G401 (cell line): ENCODE measurements at regions not wholly inside any gene's neighbourhood (a gene's known extent, or its start where the extent isn't known, plus 50 kb on each side); places are given as distances from the start of the nearest gene placed in this dataset.
"Not testable (repeated sequence)": the region's sequence is repeated elsewhere in the genome, so short reads cannot be mapped to it uniquely, and the experiment has no call there.

Source experiments
- DNase-seq: peaks from one replicate; pipeline ENCODE4 v3.0.0-alpha.2; 2015; ENCODE audit warnings: low spot score
- in situ Hi-C: cut with HindIII; loops from 2 replicates; pipeline ENCODE4 v1.10.0; 2016; ENCODE audit warnings: low sequenced_read_pairs, mixed read lengths

- no peak for DNase-seq
- in situ Hi-C loops = no loop called here
Measured at GRCh38 chrX:129015381-129015780, 507.9 kb downstream of the SMARCA1 start.

GRCh38 chrX:129013574-129013973, 509.7 kb downstream of the SMARCA1 start:
- DNase-seq = no peak
- in situ Hi-C loops = no loop called here

- in situ Hi-C loops = no loop called here
- DNase-seq = peak; percentile 0
Measured at GRCh38 chrX:129007631-129008030, 515.7 kb downstream of the SMARCA1 start.

DNA sequence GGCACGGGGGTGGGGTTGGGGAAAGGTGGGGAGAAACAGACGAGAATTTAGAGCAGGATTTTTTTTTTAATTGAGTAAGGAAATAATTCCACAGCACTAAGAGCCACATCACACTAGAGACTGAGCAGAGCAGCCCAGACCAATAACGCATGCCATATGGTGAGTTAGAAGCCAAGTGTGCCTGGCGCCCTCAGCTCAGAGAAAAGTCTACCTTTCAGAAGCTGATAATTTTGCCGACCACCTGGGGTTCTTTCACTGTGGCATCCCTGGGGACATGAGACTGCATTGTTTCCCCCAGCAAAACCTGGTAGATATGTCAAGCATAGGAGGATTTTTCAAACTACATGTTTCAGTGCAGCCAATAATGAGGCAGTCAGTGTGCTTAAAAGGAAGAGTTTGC, 516.8 kb downstream of the SMARCA1 start:
- in situ Hi-C loops = no loop called here
- DNase-seq = peak; percentile 8

DNA sequence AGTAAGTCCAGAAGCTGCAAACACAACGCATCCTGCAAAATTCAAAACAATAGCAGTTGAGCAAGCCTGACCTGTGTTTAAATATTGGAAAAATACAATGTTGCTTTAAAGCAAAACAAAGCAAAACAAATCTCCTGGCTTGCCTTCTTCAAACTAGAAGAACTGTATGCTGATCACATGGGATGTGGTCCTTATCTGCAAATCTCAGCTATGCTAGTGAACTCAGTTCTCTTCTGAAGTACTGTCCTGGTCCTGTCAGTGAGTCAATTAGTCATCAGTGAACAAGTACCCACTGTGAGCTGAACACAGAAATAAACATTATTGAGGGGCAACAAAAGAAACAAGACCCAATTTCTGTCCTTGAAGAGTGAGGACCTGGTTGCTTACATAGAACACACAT, 522.5 kb downstream of the SMARCA1 start:
- in situ Hi-C loops = no loop called here
- no peak for DNase-seq

DNA sequence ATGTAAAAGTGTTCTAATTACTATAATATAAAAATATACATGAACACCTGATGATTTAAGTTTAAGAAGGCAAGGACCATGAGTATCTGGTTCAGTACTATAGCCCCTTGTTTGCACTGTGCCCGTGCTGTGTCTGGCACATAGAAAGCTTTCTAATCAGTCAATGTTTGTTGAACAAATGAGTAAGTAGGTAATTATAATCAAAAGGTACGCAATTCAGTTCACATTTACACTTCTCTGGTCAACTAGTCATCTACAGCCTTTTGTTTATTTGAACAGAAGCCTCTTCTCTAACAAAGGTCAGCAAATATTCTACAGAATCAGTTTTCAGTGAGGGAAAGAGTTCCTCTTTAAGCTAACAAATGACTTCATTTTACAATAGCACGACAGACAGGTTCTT, 523.3 kb downstream of the SMARCA1 start:
- in situ Hi-C loops = no loop called here
- DNase-seq = no peak

- in situ Hi-C loops = no loop called here
- DNase-seq = no peak
Measured at GRCh38 chrX:128992107-128992971, 531.0 kb downstream of the SMARCA1 start.

GRCh38 chrX:128975745-128976144, 547.5 kb downstream of the SMARCA1 start:
- DNase-seq = peak; percentile 29
- in situ Hi-C loops = no loop called here

DNA sequence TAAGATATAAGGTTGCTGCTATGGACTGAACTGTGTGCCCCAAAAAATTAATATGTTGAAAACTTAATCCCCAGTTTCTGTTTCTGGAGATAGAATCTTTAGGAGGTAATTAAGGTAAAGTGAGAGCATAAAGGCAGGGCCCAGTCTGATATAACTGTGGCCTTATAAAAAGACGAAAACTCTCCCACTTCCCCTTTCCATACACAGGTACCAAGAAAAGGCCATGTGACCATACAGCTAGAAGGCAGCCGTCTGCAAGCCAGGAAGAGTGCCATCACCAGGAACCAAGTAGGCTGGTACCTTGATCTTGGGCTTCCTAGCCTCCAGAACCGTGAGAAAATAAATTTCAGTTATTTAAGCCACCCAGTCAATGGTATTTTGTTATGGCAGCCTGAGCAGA, 550.3 kb downstream of the SMARCA1 start:
- DNase-seq = no peak
- in situ Hi-C loops = no loop called here

GRCh38 chrX:128961290-128961689, 562.0 kb downstream of the SMARCA1 start:
- in situ Hi-C loops = no loop called here
- DNase-seq = no peak

- in situ Hi-C loops, DNase-seq: not testable (repeated sequence)
Measured at GRCh38 chrX:128954697-128955096, 568.6 kb downstream of the SMARCA1 start.

- no peak for DNase-seq
- in situ Hi-C loops = no loop called here
Measured at GRCh38 chrX:128931071-128931470, 592.2 kb downstream of the SMARCA1 start.

DNA sequence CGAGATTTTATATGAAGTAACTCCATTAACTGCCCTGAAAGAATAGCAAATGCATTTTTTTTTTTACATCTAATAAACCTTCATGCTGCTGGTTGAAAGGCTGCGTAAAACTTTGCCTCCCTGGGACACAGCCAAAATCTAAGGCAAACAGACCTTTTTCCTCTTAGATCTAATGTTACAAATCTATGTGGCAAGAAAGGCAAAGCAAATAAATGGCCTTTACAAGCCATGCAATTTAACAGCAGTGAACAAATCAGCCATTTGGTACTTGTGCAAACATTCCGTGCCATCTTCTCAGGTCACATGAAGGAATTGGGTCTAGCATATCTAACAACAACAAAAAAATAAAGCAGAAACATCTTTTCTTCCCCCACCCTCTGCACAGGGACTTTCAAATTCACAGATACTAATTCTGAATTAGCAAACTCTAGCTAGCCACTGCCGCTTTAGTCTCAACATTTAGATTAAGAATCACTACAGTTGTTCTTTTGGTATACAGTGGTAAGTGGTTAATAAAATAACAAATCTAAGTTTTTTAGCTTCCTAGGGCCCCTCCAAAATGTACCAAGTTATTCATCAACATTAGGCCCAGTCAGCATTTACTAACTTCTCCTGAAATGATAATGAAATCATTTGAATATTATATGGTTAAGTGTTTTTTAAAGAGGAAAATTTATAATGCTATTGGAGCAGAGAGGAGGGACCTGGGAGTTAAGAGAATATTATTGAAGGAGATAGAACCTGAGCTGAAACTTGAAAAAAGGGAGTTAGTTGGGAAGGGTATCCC, 593.8 kb downstream of the SMARCA1 start:
- DNase-seq = no peak
- in situ Hi-C loops = no loop called here

GRCh38 chrX:128928636-128929035, 594.7 kb downstream of the SMARCA1 start:
- in situ Hi-C loops = no loop called here
- DNase-seq = no peak

- DNase-seq = no peak
- in situ Hi-C loops = no loop called here
Measured at GRCh38 chrX:128927363-128927762, 595.9 kb downstream of the SMARCA1 start.

DNA sequence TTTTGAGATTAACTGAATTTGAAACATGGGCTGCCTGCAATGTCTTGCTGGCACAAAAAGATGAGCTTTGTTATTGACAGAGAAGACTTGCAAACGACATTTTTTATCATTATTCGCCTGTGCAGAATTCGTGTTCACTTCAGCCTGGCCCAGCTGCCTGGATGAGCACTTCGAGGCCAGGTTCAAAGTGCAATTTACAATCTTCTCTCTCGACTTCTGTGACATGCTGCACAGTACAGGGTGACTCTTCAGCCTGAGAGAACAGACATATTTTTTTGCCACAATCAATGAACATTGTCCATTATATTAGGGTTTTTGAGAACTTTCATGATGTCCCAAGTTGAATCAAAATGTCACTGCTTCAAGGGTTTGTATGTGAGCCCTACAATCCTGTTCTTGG, 616.5 kb downstream of the SMARCA1 start:
- in situ Hi-C loops = no loop called here
- no peak for DNase-seq

- in situ Hi-C loops = no loop called here
- no peak for DNase-seq
Measured at GRCh38 chrX:128901018-128901417, 622.3 kb downstream of the SMARCA1 start.

DNA sequence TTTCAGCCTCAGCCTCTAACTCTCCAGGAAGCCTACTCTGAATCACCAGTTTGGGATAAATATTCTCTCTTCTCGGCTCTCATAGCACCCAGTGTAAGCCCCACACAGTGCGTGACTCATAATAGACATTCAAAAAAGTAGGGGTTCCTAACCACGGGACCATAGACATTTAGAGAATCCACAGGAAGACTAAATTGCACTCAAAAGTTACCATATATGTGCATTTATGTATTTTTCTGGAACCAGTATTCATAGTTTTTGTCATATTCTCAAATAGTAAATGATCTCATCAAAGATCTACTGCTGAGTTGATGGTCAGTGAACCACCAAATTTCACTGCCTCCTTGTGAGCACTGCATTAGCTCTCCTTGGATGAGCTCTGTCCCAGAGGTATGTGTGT, 625.7 kb downstream of the SMARCA1 start:
- in situ Hi-C loops = no loop called here
- DNase-seq = no peak

DNA sequence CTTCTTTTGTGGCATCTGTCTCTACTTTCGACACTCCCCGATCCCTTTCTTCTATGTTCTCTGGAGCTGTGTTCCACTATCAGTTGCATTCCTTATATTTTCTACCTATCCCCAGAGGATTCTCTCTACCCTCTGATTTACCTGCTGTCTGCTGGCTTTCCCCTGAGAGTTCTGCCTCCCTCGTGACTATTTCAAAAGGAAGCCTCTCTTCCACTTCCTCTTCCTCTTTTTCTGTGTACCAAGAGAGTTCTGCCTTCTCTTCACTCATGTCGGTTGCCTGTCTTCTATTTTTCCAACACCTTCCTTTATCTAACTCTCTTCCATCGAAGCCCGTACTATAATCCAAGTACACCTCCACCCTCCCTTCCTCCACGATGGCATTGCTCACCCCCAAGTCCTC, 631.7 kb downstream of the SMARCA1 start:
- no peak for DNase-seq
- in situ Hi-C loops = no loop called here

DNA sequence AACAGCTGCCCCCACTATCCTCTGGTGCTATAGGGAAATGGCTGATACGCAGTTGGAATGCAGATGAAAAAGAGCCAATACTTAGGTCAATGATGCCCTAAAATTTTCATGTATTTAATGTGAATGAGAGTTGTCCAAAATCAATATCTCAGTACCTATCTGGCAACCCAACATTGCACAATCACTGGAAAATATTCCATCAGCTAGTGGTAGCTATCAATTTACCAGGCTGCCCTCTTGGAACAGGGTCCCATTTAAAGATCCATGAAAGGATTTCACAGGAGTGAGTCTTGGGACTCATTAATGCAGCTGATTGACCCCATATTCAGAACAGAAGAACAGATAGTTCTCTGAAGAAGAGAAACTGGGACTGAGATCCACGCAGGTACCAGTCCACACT, 638.9 kb downstream of the SMARCA1 start:
- DNase-seq = no peak
- in situ Hi-C loops = no loop called here

DNA sequence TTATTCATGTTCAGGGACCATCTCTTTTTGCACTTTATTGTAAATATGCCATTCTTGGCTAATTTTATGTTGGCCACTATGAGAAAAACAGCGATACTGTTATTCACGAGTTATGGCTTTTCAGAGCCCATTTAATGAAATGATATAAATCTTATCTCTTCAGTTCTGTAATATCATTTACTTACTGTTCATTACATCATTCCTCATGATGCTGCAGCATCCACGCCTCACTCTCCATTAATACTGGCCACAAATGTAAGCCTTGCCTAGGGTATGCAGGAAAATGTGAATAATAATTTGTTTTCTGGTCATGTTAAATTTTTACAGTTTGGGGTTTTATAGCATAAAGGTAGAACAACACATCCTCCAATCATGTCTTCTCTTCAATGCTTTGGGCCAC, 639.6 kb downstream of the SMARCA1 start:
- DNase-seq = no peak
- in situ Hi-C loops = no loop called here
